Breast epithelium (tissue), 3 donors: ENCODE measurements at regions not wholly inside any gene's neighbourhood (a gene's known extent, or its start where the extent isn't known, plus 50 kb on each side); places are given as distances from the start of the nearest gene placed in this dataset.

Experiments
- CTCF ChIP-seq, 3 donors: fragments of 450-650 bp; IDR thresholded peaks; one replicate each; pipeline ENCODE4 v1.5.1; 2016 to 2017; ENCODE audit warnings: antibody characterized with exemption in 3 of 3, mild to moderate bottlenecking in 3 of 3, moderate library complexity in 3 of 3
- POLR2A ChIP-seq: fragments of 450-650 bp; IDR thresholded peaks from one replicate; pipeline ENCODE4 v1.6.1; 2016; ENCODE audit warnings: antibody characterized with exemption, mild to moderate bottlenecking, moderate library complexity
- POLR2AphosphoS5 ChIP-seq, 3 donors: sonication (generic); formaldehyde crosslinking; IDR thresholded peaks; one replicate each; pipeline ENCODE4 v1.6.1; 2017; ENCODE audit warnings: antibody characterized with exemption in 3 of 3

- TF ChIP-seq CTCF (IDR thresholded peaks at IDR 0.05) = no peak
- TF ChIP-seq POLR2A = no peak
- TF ChIP-seq POLR2AphosphoS5 (IDR thresholded peaks at IDR 0.05) = no peak
Measured at GRCh38 chr9:104280711-104281110, 186.6 kb downstream of the SMC2 start.
